Thyroid gland (tissue), 4 donors: ENCODE measurements at regions not wholly inside any gene's neighbourhood (a gene's known extent, or its start where the extent isn't known, plus 50 kb on each side); places are given as distances from the start of the nearest gene placed in this dataset.
"Not testable (repeated sequence)": the region's sequence is repeated elsewhere in the genome, so short reads cannot be mapped to it uniquely, and the experiment has no call there.

ENCODE experiments used
- DNase-seq, 2 donors: peaks; one replicate each; pipeline ENCODE4 v3.0.0-alpha.2; 2019
- H3K27ac ChIP-seq, 3 donors: fragments of 200-600 bp; sonication (generic); 1 replicate in 2 of 3; 2 replicates in 1 of 3; pipeline ENCODE4 v1.5.1; 2016 to 2019; ENCODE audit warnings: mild to moderate bottlenecking in 1 of 3, moderate library complexity in 1 of 3
- H3K27me3 ChIP-seq: fragments of 200-600 bp; sonication (generic); one replicate; pipeline ENCODE4 v1.5.1; 2019
- H3K36me3 ChIP-seq, 2 donors: fragments of 200-600 bp; sonication (generic); one replicate each; pipeline ENCODE4 v1.5.1; 2016 to 2019
- H3K4me1 ChIP-seq, 2 donors: fragments of 200-600 bp; sonication (generic); one replicate each; pipeline ENCODE4 v1.5.1; 2017 to 2019
- H3K4me3 ChIP-seq, 3 donors: fragments of 200-600 bp; sonication (generic); replicated peaks in 1 of 3; 1 replicate in 2 of 3; 2 replicates in 1 of 3; pipeline ENCODE4 v1.5.1; 2016; ENCODE audit warnings: mild to moderate bottlenecking in 1 of 3
- H3K9me3 ChIP-seq: fragments of 200-600 bp; sonication (generic); one replicate; pipeline ENCODE4 v1.5.1; 2017
- POLR2A ChIP-seq, 2 donors: fragments of 450-650 bp; IDR thresholded peaks; one replicate each; pipeline ENCODE4 v1.6.1; 2017; ENCODE audit warnings: antibody characterized with exemption in 2 of 2, mild to moderate bottlenecking in 2 of 2, moderate library complexity in 1 of 2
- WGBS, 2 donors: methylation state at CpG; one replicate each; pipeline ENCODE4 v1.1.5; 2017; 5-methylcytosine and 5-hydroxymethylcytosine counted together
- intact Hi-C: fragments of 100-400 bp; cut with DNase I; formaldehyde crosslinking; loops from one replicate; pipeline ENCODE4 v1.15.1; 2023
- TF ChIP-seq, protein P1 (sequence below), 6 experiments: fragments of 200-600 bp in 3 of 6; fragments of 450-650 bp in 3 of 6; sonication (generic) in 3 of 6; IDR thresholded peaks; one replicate each; pipeline ENCODE4 v1.5.1; 2016 to 2019; ENCODE audit warnings: antibody characterized with exemption in 6 of 6, mild to moderate bottlenecking in 2 of 6, inconsistent platforms in 1 of 6, moderate library complexity in 1 of 6

DNA sequence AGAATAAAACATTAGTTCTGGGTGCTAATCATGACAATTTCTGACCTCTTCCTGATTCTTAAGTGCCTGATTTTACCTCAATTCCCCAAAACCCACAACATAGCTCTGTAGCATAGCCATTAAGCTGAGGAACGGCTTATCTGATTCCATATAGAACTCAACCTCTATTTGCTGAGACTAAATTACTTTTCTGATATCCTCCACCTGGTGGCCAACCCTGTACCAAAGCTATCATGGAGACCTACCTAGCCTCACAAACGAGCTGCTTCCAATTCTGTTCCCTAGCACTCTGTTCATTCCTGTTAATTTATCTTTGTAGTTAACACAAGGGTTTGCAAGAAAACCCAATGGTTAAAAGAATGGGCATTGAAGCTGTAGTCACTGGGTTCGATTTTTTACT is 245.2 kb downstream of the PLOD2 start:
- Histone ChIP-seq H3K9me3 (no peaks in the 10 kb centered on the region), H3K4me3 (no peak overlapping the region), H3K36me3 (no peaks in the 10 kb centered on the region), H3K27ac (no peak overlapping the region), H3K27me3 (no peaks in the 10 kb centered on the region), H3K4me1 (no peaks in the 10 kb centered on the region)
- intact Hi-C loops = no loop called here
- DNase-seq = no peak
- 75 to 81% methylated on average over 3 of the region's 3 CpGs for WGBS, 2 donors
- TF ChIP-seq POLR2A (IDR thresholded peaks at IDR 0.05) = no peak
- TF ChIP-seq, protein P1, sequence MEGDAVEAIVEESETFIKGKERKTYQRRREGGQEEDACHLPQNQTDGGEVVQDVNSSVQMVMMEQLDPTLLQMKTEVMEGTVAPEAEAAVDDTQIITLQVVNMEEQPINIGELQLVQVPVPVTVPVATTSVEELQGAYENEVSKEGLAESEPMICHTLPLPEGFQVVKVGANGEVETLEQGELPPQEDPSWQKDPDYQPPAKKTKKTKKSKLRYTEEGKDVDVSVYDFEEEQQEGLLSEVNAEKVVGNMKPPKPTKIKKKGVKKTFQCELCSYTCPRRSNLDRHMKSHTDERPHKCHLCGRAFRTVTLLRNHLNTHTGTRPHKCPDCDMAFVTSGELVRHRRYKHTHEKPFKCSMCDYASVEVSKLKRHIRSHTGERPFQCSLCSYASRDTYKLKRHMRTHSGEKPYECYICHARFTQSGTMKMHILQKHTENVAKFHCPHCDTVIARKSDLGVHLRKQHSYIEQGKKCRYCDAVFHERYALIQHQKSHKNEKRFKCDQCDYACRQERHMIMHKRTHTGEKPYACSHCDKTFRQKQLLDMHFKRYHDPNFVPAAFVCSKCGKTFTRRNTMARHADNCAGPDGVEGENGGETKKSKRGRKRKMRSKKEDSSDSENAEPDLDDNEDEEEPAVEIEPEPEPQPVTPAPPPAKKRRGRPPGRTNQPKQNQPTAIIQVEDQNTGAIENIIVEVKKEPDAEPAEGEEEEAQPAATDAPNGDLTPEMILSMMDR (IDR thresholded peaks at IDR 0.05) = no peak

DNA sequence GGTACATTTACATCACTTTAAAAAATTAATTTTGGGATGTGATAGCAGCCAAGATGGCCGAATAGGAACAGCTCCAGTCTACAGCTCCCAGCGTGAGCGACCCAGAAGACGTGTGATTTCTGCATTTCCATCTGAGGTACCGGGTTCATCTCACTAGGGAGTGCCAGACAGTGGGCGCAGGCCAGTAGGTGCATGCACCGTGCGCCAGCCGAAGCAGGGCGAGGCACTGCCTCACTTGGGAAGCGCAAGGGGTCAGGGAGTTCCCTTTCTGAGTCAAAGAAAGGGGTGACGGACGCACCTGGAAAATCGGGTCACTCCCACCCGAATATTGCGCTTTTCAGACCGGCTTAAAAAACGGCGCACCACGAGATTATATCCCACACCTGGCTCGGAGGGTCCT is 233.2 kb downstream of the PLOD2 start:
- DNase-seq, H3K27me3 ChIP-seq, H3K4me3 ChIP-seq, H3K4me1 ChIP-seq, H3K27ac ChIP-seq, H3K36me3 ChIP-seq, H3K9me3 ChIP-seq, intact Hi-C loops: not testable (repeated sequence)
- WGBS, 2 donors = 95% methylated on average over 7 of the region's 21 CpGs; no CpG with 5 or more reads in 1 of the 2 donors

DNA sequence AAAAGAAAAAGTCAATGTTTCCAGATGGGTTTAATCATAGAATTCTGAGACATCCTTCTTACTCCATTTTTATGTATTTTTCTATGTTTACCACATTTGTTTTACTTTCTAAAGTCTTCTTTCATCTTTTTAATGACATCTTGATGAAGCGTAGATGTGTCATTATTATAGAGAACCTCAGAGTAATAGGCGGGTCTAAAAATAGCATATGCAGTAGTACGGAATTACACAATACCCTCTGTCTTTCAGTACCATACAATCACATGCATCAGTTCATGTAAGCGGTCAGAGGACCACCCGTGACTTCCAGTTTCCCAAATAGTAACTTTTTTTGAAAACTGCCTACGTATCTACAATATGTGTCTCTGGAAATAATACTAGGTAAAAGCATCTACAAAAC is 224.0 kb downstream of the PLOD2 start:
- no peaks in the 10 kb centered on the region for H3K9me3 ChIP-seq
- no peaks in the 10 kb centered on the region for H3K27me3 ChIP-seq
- 87 to 94% methylated on average over 6 of the region's 6 CpGs for WGBS, 2 donors
- TF ChIP-seq POLR2A (IDR thresholded peaks at IDR 0.05) = no peak
- TF ChIP-seq, protein P1 (IDR thresholded peaks at IDR 0.05) = no peak
- H3K27ac ChIP-seq = no peak overlapping the region
- no peaks in the 10 kb centered on the region for H3K4me1 ChIP-seq
- intact Hi-C loops = no loop called here
- DNase-seq = no peak
- H3K36me3 ChIP-seq = no peaks in the 10 kb centered on the region
- no peak overlapping the region for H3K4me3 ChIP-seq

DNA sequence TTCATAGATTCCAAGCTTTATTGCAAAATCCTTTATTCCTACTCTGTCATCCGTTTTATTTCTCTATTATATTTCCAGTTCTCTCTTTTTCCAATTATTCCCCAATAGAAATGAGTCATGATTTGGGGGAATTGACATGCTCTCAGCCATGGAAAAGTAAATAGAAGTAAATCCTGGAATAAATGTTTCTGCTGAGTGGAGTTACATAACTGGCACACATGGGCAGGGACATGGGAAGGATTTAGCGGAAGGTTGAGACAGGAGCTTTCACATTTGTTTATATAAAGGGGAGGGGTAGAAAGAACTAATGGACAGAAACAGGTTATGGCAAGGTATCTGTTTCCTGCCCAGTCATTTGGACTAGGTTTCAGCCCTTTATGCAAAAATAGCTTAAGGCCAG is 221.6 kb downstream of the PLOD2 start:
- Histone ChIP-seq H3K4me1 (no peaks in the 10 kb centered on the region), H3K27me3 (no peaks in the 10 kb centered on the region), H3K4me3 (no peak overlapping the region), H3K27ac (no peak overlapping the region), H3K36me3 (no peaks in the 10 kb centered on the region), H3K9me3 (no peaks in the 10 kb centered on the region)
- TF ChIP-seq, protein P1 (IDR thresholded peaks at IDR 0.05) = no peak
- no peak for TF ChIP-seq POLR2A (IDR thresholded peaks at IDR 0.05)
- DNase-seq = no peak
- WGBS, 2 donors = 82 to 89% methylated on average over 2 of the region's 2 CpGs
- intact Hi-C loops = no loop called here

DNA sequence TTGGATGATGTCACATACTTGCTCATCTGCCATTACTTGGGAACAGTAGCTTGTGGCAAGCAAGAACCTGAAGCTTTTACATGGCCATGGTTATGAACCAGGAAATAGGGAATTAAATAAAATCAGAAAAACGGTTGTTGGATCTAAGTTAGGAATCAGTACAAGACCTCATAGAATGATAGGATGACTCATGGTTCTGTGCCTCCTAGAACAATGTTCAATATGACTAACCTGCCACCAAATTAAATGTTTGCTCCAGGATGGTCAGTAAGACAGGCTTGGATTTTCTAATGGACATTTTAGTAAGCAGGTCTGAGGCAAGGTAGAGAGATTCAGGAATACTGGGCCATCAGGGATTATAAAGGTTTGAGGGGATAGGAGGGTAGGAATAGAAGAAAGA is 218.9 kb downstream of the PLOD2 start:
- Histone ChIP-seq H3K4me3 (no peak overlapping the region), H3K36me3 (no peaks in the 10 kb centered on the region), H3K4me1 (no peaks in the 10 kb centered on the region), H3K9me3 (no peaks in the 10 kb centered on the region), H3K27ac (no peak overlapping the region), H3K27me3 (no peaks in the 10 kb centered on the region)
- 80 to 83% methylated on average over 1 of the region's 1 CpG for WGBS, 2 donors
- intact Hi-C loops = no loop called here
- DNase-seq = no peak
- no peak for TF ChIP-seq POLR2A (IDR thresholded peaks at IDR 0.05)

DNA sequence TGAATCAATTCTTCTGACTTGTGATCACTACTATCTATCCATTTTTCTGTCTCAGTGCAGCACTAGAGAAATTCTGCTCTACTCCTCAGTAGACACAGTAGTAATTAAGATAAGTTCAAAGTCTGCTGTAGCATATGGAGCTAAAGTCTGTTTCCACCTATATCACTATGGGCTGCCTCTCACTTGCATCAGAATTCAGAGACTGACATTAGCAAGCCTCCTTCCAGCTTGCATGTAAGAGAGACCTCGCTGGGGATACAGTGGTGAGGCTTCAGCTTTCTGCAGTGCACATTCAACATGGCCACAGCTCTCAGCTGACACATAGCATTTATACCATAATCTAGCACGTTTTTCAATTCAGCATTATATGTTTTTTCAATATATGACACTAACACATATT is 217.0 kb downstream of the PLOD2 start:
- WGBS, 2 donors = 68 to 80% methylated on average over 2 of the region's 2 CpGs
- intact Hi-C loops = no loop called here
- Histone ChIP-seq H3K4me1 (no peaks in the 10 kb centered on the region), H3K36me3 (no peaks in the 10 kb centered on the region), H3K27ac (no peak overlapping the region), H3K27me3 (no peaks in the 10 kb centered on the region), H3K9me3 (no peaks in the 10 kb centered on the region), H3K4me3 (no peak overlapping the region)
- TF ChIP-seq, protein P1 (IDR thresholded peaks at IDR 0.05) = no peak
- no peak for TF ChIP-seq POLR2A (IDR thresholded peaks at IDR 0.05)
- DNase-seq = no peak
